GM18951 (cell line): ENCODE measurements at regions not wholly inside any gene's neighbourhood (a gene's known extent, or its start where the extent isn't known, plus 50 kb on each side); places are given as distances from the start of the nearest gene placed in this dataset.

Experiments
- POLR2A ChIP-seq: IDR thresholded peaks from 4 replicates; pipeline ENCODE4 v1.6.1; 2011; ENCODE audit warnings: mild to moderate bottlenecking; ENCODE audit not compliant: insufficient read length, insufficient read depth; ENCODE audit errors: extremely low read depth
- in situ Hi-C: fragments of 300-500 bp; cut with MboI; formaldehyde crosslinking; loops from one replicate; pipeline ENCODE4 v1.12.0; 2022; ENCODE audit warnings: low sequenced_read_pairs, mixed read lengths, inconsistent platforms; ENCODE audit not compliant: unreplicated experiment

GRCh38 chr11:45092901-45093760, 53.3 kb upstream of the PRDM11 start:
- TF ChIP-seq POLR2A, result no peak
- in situ Hi-C loops, result no loop called here

GRCh38 chr11:45093761-45094455, 52.5 kb upstream of the PRDM11 start:
- in situ Hi-C loops, result no loop called here
- TF ChIP-seq POLR2A, result no peak

- TF ChIP-seq POLR2A, result no peak
- in situ Hi-C loops, result no loop called here
These were observed 51.3 kb upstream of the PRDM11 start for GRCh38 chr11:45094958-45095690.

GRCh38 chr11:45095691-45096010, 50.8 kb upstream of the PRDM11 start:
- TF ChIP-seq POLR2A, result no peak
- in situ Hi-C loops, result no loop called here

- TF ChIP-seq POLR2A, result no peak
- in situ Hi-C loops, result no loop called here
These were observed 49.8 kb upstream of the PRDM11 start for GRCh38 chr11:45096636-45097035.
